Esophagus squamous epithelium (tissue), 4 donors: ENCODE measurements at regions not wholly inside any gene's neighbourhood (a gene's known extent, or its start where the extent isn't known, plus 50 kb on each side); places are given as distances from the start of the nearest gene placed in this dataset.

Experiments used
- POLR2A ChIP-seq, 4 donors: fragments of 450-650 bp; IDR thresholded peaks; one replicate each; pipeline ENCODE4 v1.6.1; 2017; ENCODE audit warnings: antibody characterized with exemption in 4 of 4, mild to moderate bottlenecking in 4 of 4, moderate library complexity in 3 of 4
- TF ChIP-seq, protein P1 (sequence below), 6 experiments: fragments of 450-650 bp in 4 of 6; fragments of 200-600 bp in 2 of 6; sonication (generic) in 2 of 6; IDR thresholded peaks; one replicate each; pipeline ENCODE4 v1.5.1; 2016 to 2019; ENCODE audit warnings: antibody characterized with exemption in 6 of 6, mild to moderate bottlenecking in 4 of 6, moderate library complexity in 4 of 6

GRCh38 chr4:32658019-32658418 lies 1937.8 kb downstream of the PCDH7 start:
- TF ChIP-seq, protein P1, sequence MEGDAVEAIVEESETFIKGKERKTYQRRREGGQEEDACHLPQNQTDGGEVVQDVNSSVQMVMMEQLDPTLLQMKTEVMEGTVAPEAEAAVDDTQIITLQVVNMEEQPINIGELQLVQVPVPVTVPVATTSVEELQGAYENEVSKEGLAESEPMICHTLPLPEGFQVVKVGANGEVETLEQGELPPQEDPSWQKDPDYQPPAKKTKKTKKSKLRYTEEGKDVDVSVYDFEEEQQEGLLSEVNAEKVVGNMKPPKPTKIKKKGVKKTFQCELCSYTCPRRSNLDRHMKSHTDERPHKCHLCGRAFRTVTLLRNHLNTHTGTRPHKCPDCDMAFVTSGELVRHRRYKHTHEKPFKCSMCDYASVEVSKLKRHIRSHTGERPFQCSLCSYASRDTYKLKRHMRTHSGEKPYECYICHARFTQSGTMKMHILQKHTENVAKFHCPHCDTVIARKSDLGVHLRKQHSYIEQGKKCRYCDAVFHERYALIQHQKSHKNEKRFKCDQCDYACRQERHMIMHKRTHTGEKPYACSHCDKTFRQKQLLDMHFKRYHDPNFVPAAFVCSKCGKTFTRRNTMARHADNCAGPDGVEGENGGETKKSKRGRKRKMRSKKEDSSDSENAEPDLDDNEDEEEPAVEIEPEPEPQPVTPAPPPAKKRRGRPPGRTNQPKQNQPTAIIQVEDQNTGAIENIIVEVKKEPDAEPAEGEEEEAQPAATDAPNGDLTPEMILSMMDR (IDR thresholded peaks at IDR 0.05) = no peak
- no peak for TF ChIP-seq POLR2A (IDR thresholded peaks at IDR 0.05)
